ENCODE measurements at regions not wholly inside any gene's neighbourhood (a gene's known extent, or its start where the extent isn't known, plus 50 kb on each side); places are given as distances from the start of the nearest gene placed in this dataset.

- H3K36me3 ChIP-seq = no peaks in the 10 kb centered on the region
- H3K4me3 ChIP-seq = no peak overlapping the region
- TF ChIP-seq POLR2AphosphoS5 (IDR thresholded peaks at IDR 0.05) = no peak
- TF ChIP-seq EP300 (IDR thresholded peaks at IDR 0.05) = no peak
- no peak for TF ChIP-seq CTCF (IDR thresholded peaks at IDR 0.05)
- TF ChIP-seq POLR2A (IDR thresholded peaks at IDR 0.05) = no peak
- H3K27me3 ChIP-seq = no peaks in the 10 kb centered on the region
- no peak for DNase-seq
- H3K4me1 ChIP-seq = peaks cover 0 to 14% (median 7%) of the 10 kb centered on the region in 4 donors
- H3K27ac ChIP-seq = no peak overlapping the region
- intact Hi-C loops (cut with DNase I) = no loop called here
- no peaks in the 10 kb centered on the region for H3K9me3 ChIP-seq
- WGBS, 2 donors = 73 to 80% methylated on average over 2 of the region's 2 CpGs
Observed at GRCh38 chr4:19941434-19941833, 310.3 kb upstream of the SLIT2 start.

- Histone ChIP-seq H3K4me1 (peaks cover 0 to 18% (median 7%) of the 10 kb centered on the region in 4 donors), H3K27ac (no peak overlapping the region), H3K36me3 (no peaks in the 10 kb centered on the region), H3K9me3 (no peaks in the 10 kb centered on the region), H3K4me3 (no peak overlapping the region), H3K27me3 (no peaks in the 10 kb centered on the region)
- intact Hi-C loops (cut with DNase I) = no loop called here
- DNase-seq = no peak
- 51 to 78% methylated on average over 1 of the region's 1 CpG for WGBS, 2 donors
- TF ChIP-seq CTCF (IDR thresholded peaks at IDR 0.05) (no peak), EP300 (IDR thresholded peaks at IDR 0.05) (no peak), POLR2A (IDR thresholded peaks at IDR 0.05) (no peak), POLR2AphosphoS5 (IDR thresholded peaks at IDR 0.05) (no peak)
Observed at GRCh38 chr4:19940861-19941260, 310.8 kb upstream of the SLIT2 start.

GRCh38 chr4:19936476-19936875, 315.2 kb upstream of the SLIT2 start:
- no peak overlapping the region for H3K4me3 ChIP-seq
- H3K9me3 ChIP-seq = no peaks in the 10 kb centered on the region
- no peak for DNase-seq
- H3K27ac ChIP-seq = no peak overlapping the region
- H3K4me1 ChIP-seq = peaks cover 0 to 4% (median 0%) of the 10 kb centered on the region in 4 donors
- H3K36me3 ChIP-seq = no peaks in the 10 kb centered on the region
- TF ChIP-seq POLR2AphosphoS5 (IDR thresholded peaks at IDR 0.05) = no peak
- TF ChIP-seq EP300 (IDR thresholded peaks at IDR 0.05) = no peak
- TF ChIP-seq CTCF (IDR thresholded peaks at IDR 0.05) = no peak
- TF ChIP-seq POLR2A (IDR thresholded peaks at IDR 0.05) = no peak
- intact Hi-C loops (cut with DNase I) = no loop called here
- no peaks in the 10 kb centered on the region for H3K27me3 ChIP-seq
- 44 to 70% methylated on average over 3 of the region's 3 CpGs for WGBS, 2 donors

- Histone ChIP-seq H3K4me3 (no peak overlapping the region), H3K27ac (no peak overlapping the region), H3K36me3 (no peaks in the 10 kb centered on the region), H3K9me3 (no peaks in the 10 kb centered on the region), H3K27me3 (no peaks in the 10 kb centered on the region), H3K4me1 (no peaks in the 10 kb centered on the region)
- WGBS, 2 donors = 84 to 89% methylated on average over 3 of the region's 3 CpGs
- intact Hi-C loops (cut with DNase I) = no loop called here
- no peak for DNase-seq
- TF ChIP-seq POLR2A (IDR thresholded peaks at IDR 0.05) = no peak
- no peak for TF ChIP-seq POLR2AphosphoS5 (IDR thresholded peaks at IDR 0.05)
- TF ChIP-seq CTCF (IDR thresholded peaks at IDR 0.05) = no peak
- no peak for TF ChIP-seq EP300 (IDR thresholded peaks at IDR 0.05)
Observed at GRCh38 chr4:19930742-19931141, 321.0 kb upstream of the SLIT2 start.

GRCh38 chr4:19927381-19927780, 324.3 kb upstream of the SLIT2 start:
- Histone ChIP-seq H3K4me1 (no peaks in the 10 kb centered on the region), H3K9me3 (no peaks in the 10 kb centered on the region), H3K27me3 (no peaks in the 10 kb centered on the region), H3K4me3 (no peak overlapping the region), H3K27ac (no peak overlapping the region), H3K36me3 (no peaks in the 10 kb centered on the region)
- intact Hi-C loops (cut with DNase I) = no loop called here
- 73 to 84% methylated on average over 4 of the region's 4 CpGs for WGBS, 2 donors
- TF ChIP-seq POLR2A (IDR thresholded peaks at IDR 0.05) (no peak), EP300 (IDR thresholded peaks at IDR 0.05) (no peak), CTCF (IDR thresholded peaks at IDR 0.05) (no peak), POLR2AphosphoS5 (IDR thresholded peaks at IDR 0.05) (no peak)
- no peak for DNase-seq

Measured in sigmoid colon (tissue), 6 donors.